GM19351 (cell line): ENCODE measurements at regions not wholly inside any gene's neighbourhood (a gene's known extent, or its start where the extent isn't known, plus 50 kb on each side); places are given as distances from the start of the nearest gene placed in this dataset.
"Not testable (repeated sequence)": the region's sequence is repeated elsewhere in the genome, so short reads cannot be mapped to it uniquely, and the experiment has no call there.

Source experiments
- ATAC-seq: cut with Tn5 transposase; IDR thresholded peaks from one replicate; pipeline ENCODE4 v1.9.1; 2021; ENCODE audit warnings: mild to moderate bottlenecking, moderate library complexity; ENCODE audit not compliant: unreplicated experiment

DNA sequence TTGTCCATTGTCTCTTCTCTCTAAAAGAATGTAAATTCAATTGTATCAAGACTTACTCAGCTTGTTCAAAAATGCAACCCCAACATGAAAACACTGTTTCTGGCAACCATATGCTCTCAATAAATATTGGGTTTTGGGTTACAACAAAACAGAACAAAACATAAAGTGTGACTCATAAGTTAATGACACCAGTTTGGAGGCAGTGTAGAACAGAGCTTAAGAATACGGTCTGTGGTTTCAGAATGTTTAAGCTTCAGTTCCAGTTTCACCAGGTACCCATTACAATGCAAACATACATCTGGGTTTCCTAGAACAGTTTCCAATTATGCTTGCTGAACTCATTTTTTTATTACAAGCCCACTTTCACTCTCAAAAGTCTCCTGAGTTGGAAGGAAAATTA is 285.8 kb upstream of the PCDH9 start:
- peak; percentile 89 for ATAC-seq

DNA sequence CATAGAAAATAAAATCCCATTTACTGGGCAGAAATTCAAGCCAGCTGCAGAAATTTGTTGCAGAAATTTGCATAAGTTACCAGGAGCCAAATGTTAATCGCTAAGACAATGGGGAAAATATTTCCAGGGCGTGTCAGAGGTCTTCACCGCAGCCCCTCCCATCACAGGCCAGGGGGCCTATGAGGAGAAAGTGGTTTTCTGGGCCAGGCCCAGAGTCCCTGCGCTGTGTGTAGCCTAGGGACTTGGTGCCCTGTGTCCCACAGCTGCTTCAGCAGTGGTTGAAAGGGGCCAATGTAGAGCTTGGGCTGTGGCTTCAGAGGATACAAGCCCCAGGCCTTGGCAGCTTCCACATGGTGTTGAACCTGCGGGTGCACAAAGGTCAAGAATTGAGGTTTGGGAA is 278.9 kb upstream of the PCDH9 start:
- no peak for ATAC-seq

DNA sequence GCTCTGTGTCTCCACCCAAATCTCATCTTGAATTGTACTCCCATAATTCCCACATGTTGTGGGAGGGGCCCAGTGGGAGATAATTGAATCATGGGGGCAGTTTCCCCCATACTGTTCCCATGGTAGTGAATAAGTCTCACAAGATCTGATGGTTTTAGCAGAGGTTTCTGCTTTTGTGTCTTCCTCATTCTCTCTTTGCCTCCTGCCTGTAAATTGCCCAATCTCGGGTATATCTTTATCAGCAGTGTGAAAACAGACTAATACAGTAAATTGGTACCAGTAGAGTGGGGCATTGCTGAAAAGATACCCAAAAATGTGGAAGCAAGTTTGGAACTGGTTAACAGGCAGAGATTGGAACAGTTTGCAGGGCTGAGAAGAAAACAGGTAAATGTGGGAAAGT is 278.1 kb upstream of the PCDH9 start:
- ATAC-seq, result not testable (repeated sequence)

DNA sequence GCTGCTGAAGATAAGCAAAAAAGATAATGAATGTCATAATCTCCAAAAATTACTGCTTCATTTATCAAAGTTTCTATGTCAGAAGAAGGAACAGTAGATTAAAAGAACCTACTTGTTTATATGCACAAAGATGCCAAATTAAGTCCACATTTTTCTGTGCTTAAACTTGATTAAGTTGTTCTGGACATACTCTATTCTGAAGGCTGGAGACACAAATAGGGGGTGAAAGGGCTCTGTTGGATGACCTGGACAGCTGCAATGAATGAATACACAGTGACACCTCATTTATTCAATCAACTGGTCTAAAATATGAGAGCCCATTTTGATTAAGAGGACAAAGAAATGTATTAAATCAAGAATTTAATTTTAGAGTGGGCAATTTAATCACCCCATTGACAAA is 276.3 kb upstream of the PCDH9 start:
- no peak for ATAC-seq

DNA sequence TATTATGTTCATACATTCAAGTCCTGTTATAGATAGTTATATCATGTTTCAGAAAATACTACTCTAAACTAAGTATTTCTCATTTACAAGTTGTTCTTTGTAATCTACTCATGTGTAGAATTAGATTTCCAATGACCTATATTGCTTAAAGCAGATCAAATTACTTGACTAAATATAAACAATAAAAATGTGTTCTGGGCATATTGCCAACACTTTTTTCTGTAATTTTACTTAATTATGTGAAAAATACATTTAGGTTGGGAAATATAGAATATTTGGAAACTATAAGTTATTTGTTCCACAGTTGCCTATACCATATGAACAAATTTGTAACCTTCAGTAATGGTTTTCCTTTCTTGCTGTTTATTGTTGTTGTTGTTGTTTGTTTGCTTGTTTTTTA is 275.2 kb upstream of the PCDH9 start:
- ATAC-seq, result no peak

DNA sequence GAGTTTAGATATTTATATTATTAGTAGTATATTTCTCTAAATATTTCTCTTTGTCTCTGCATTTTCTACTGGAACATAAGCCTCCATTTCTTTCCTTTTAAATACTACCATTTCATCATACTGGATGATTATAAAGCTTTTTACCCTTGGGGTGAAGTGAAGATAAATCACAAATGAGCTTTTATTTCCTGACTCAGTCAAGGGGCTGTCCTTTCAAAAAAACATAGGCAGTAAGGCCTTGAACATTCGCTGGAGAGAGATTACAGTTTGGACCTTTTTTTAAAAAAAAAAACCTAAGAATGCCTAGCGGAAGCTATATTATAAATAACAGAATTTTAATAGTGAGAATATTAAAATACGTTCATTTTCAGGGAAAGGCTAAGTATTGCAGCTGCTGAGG is 268.8 kb upstream of the PCDH9 start:
- ATAC-seq, result no peak

DNA sequence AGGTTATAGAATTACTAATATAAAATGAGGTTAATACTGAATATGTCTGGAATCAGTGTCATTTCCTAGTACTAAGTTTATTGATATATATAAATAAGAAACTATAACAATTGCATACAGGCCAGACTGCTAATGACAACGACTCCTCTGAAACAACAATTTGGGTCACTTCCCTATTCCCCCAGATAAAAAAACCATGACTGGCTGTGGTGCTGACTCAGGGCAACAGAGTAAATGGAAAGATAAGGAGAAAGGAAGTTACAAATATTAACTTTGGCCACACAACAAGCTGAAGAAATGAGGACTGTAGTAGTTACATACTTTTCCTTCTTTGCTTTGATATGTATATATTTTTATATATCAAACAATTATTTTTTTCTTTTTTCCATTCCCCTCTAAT is 263.7 kb upstream of the PCDH9 start:
- no peak for ATAC-seq

DNA sequence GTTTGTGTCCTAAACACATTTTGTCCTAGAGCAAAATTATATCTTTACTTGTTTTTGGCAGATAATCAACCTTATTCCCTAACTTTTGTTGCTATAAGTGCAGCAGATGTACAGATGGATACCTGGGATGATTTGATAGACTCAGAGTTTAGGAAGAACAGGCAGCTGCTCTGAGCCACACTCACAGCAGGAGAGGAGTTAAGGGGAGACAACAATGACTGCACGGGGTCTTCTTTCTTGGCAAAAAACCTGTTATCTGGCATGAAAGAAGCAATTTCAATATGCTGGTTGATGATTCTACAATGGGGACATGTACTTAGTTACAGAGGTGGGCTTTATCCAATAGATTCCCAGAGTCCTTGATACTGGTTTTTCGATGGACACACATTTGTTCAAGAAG is 258.9 kb upstream of the PCDH9 start:
- ATAC-seq, result no peak

DNA sequence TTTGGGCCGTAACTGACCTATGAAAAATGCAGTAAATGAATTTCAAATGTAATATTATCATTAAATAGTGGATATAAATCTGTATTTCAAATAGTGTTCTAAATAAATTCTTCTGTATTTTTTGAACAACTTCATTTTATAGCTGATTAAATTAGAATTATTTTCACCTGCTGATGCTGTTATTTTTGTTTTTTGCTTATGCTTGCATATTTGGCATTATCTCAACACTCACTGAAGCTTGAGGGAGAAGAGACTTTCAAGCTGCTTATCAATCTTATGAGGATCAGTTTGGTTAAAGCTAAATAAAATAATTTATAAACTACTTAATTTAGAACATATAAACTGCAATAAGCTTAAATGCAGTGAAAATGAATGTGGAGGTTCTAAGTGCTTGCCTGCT is 251.3 kb upstream of the PCDH9 start:
- ATAC-seq, result no peak

DNA sequence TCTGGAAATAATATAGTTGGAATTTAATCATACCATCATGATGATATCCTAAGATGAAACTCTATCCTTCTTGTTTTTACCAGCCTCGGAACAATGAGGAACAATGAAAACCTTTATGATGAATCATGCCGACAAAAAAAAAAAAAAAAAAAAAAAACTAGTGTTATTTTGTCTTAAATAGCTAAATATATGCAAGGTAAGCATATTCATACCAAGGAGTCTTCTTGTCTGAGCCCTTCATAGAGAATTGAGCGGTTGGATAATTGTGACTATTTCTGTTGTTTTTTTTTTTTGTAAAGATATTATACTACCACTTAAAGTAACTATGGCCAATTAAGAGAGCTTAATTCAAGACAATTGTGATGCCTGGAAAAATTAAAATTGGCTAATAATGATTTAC is 244.0 kb upstream of the PCDH9 start:
- ATAC-seq, result no peak

DNA sequence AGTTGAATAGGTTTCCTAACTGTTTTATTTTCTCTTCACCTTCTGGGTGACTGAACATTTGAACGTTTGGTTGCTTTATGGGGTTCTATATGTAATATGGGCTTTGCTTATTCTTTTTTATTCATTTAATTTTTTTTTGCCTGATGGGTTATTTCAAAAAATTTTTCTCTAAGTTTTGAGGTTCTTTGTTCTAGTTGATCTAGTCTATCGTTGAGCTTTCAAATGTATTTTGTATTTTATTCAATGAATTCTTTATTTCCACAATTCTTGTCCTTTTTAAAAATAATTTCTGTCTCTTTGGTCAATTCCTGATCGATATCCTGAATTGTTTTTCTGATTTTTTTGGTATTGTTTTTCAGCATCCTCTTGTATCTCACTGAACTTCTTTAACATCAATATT is 239.5 kb upstream of the PCDH9 start:
- ATAC-seq, result no peak

DNA sequence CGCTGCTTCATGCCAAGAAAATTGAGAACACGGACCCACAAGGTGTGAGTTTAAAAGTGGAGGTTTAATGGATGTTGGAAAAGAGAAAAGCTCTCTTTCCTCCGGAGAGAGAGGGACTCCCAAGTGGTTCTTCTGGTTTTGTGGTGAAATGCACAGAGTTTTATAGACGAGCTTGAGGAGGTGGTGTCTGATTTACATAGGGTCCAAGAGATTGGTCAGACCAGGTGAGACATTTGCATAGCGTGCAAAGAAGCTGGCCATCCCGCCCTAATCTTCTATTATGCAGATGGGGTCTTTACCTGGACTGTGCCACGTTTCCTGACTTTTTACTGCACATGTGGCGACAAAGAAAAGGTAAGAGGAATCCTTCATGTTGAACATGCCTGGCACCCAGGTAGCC is 236.4 kb upstream of the PCDH9 start:
- ATAC-seq, result no peak

DNA sequence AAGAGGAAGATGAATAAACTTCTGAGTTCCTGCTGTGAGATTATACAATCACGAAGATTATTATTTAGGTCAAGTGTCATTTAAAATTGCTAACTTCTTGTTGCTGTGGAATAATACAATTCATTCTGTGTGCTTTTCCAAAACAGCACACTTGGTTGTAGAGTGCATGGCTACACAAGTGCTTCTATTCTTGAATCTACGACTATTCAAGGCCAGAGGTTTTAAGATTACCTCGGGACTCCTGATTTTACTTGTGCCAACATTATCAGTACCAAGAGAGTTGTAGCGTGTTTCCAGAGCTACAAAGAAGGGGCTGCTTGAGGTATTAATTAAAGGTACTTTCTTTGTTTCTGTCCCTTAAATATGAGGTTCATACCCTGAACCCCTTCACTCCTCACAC is 234.0 kb upstream of the PCDH9 start:
- no peak for ATAC-seq

DNA sequence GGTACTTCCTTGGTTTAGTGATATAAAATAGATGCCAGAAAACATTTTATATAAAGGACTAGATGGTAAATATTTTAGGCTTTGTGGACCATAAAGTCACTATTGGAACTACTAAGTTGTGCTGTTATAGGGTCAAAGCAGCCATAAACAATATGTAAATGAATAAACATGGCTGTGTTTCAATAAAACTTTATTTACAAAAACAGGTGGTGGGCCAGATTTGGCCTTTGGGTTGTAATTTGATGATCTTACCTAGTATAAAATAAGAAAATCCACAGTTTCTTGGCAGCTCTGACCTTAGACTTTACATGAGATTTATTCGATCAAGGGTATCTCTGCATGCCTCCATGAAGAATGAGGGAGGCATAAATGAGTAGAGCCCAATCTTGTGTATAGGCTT is 232.0 kb upstream of the PCDH9 start:
- no peak for ATAC-seq

DNA sequence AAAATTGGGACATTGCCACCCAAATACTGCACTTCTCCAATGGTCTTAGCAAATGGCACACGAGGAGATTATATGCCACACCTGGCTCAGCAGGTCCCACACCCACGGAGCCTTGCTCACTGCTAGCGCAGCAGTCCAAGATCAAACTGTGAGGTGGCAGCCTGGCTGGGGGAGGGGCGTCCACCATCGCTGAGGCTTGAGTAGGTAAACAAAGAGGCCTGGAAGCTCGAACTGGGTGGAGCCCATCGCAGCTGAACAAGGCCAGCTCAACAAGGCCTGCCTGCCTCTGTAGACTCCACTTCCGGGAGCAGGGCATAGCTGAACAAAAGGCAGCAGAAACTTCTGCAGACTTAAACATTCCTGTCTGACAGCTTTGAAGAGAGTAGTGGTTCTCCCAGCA is 222.4 kb upstream of the PCDH9 start:
- not testable (repeated sequence) for ATAC-seq

DNA sequence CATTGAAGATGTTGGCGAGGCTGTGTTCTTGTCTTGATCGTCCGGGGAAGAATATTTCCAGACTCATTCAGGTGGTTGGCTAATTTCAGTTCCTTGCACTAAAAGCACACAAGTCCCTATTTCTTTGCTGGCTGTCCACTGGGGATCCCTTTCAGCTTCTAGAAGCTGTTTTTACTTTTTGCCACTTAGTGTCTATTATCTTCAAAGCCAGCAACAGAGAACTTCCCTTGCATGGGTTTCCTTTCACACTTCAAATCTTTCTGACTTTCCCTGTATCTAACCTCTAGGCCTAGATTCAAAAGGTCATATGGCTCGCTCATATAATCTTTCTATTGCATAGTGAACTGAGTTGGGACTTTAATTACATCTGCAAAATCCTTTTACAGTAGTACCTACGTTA is 215.3 kb upstream of the PCDH9 start:
- no peak for ATAC-seq

DNA sequence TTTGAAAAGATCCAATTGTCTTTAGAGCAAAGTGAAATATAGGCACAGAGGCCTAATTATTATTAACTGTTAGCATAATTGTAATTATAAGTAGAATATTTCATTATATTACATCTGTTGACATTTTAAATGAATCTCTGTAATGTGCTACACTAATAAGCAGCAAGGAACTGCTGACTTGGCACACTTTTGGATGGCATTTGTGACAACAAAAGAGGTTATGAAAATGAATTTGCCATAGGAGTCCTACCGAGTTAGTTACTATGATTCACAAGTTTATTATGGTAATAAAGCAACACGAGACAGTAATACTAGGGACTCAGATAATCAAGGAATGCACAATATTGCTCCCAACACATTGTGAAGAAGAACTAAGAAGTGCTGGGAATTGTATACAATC is 213.8 kb upstream of the PCDH9 start:
- ATAC-seq, result no peak

DNA sequence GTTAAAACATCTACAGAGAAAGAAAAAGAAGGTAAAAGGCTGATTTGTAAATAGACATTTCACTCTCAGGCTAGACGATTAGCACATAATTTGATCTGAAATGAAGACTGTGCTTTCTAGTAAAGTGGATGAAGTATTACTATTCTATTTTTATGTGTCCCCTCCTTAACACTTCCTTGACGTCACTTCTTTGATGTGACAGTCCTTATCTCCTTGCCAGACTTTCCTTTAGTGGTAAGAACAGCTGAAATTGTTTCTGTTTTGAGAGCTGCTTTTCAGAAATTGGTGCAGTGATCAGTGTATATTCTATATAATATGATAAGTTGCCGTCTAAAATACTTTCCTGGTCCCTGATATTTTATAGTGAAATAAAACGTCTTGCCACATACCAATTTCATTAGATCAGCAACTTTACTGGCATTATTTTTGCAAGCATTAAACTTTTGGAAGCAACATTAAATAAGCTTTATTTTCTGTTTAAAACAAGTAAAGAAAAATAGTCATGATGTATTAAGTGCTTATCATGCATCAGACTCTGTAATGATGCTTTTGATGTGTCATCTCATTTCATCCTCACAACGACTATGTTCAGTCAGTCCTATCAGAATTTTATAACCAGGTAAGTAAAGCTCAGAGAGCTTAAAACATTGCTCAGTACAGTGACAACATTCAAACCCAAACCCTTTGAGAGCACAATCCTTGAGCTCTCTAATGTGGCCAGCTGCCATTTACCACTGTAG is 210.3 kb upstream of the PCDH9 start:
- ATAC-seq, result no peak

DNA sequence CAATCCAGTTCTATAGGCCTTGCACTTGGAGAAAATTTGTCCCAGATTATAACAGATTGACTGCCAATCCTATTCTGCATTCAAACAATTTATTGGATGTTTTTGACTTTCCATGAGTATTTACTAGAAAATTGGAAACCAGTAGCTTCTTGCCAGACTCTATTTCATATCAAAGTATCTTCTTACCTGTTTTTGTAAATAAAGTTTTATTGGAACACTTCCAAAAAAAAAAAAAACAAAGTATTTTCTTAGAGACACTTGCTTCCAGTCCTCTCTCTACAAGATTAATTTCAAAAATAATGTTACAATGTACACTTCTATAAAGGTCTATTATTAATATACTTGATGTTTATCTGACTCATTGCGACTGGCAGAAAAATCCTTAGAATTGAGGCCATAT is 209.2 kb upstream of the PCDH9 start:
- ATAC-seq, result no peak

DNA sequence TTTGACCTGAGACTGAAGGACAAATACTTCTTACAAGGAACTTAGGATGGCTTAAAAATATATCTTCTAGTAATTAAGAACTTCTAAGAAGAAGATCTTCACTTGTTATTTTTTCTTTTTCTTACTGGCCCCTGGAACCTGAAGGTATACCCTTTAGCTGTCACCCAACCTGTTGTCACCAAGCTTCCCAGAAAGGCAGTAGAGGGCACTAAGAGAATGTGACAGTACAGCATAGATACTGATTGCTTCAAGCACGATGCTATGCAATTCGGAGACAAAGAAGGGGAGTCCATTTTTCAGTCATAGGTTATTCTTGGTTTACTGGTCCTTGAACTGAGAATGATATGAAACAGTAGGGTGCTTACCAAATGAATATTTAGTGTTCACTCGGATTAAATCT is 208.3 kb upstream of the PCDH9 start:
- ATAC-seq, result no peak

DNA sequence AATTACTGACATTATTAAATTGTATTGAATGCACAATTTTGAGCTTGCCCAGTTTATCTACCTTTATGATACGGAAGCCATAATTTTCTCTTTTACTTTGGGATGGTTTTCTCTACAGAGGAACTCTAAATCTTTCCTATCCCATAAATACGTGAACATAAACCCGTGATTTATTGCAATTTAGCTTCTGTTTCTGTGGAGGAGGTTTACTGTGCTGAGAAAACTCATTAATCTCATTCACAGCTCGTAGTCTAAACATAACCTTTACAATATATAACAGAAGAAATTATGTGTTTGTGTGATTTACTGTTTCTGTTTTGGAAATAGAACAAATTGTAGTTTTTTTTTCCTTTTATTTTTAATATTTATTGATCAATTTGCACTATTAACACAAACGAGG is 207.1 kb upstream of the PCDH9 start:
- ATAC-seq, result no peak

DNA sequence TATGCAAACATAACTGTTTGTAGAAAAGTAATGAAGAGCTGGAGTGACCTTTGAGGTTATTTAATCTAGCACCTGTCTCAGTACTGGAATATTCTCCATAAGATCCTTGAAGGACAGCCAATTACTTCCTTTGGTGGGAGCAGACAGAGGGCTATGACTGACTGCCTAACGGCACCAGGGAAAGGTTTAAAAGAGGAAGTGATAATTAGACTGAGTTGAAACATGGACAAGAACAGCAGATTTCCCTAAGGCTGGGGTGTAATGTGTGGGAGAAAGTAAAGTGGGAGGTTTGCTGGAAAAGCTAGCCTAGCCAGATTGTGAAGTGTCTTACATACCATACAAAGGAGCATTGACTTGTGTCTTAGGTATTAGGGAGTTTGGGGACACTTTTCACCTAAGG is 191.3 kb upstream of the PCDH9 start:
- no peak for ATAC-seq
